Fibroblast of lung (primary cell): ENCODE measurements at regions not wholly inside any gene's neighbourhood (a gene's known extent, or its start where the extent isn't known, plus 50 kb on each side); places are given as distances from the start of the nearest gene placed in this dataset.

Experiments used
- DNase-seq, 2 donors: peaks; one replicate each; pipeline versions ENCODE4 v3.0.0 to v3.0.0-alpha.2; 2010; ENCODE audit warnings: low read depth in 2 of 2
- H2AFZ ChIP-seq: 2 replicates; pipeline ENCODE4 v1.5.1; 2012; ENCODE audit warnings: low read length, control low read depth, inconsistent platforms
- H3K27ac ChIP-seq: 2 replicates; pipeline ENCODE4 v1.5.1; 2011; ENCODE audit warnings: low read length, control low read depth; ENCODE audit not compliant: insufficient read depth
- H3K27me3 ChIP-seq: 2 replicates; pipeline ENCODE4 v1.5.1; 2011; ENCODE audit warnings: mild to moderate bottlenecking, low read length; ENCODE audit not compliant: control insufficient read depth, insufficient read depth
- H3K36me3 ChIP-seq: 2 replicates; pipeline ENCODE4 v1.5.1; 2011; ENCODE audit warnings: low read length; ENCODE audit not compliant: control insufficient read depth, insufficient read depth
- H3K4me1 ChIP-seq: 2 replicates; pipeline ENCODE4 v1.5.1; 2011; ENCODE audit warnings: low read length; ENCODE audit not compliant: control insufficient read depth, insufficient read depth; ENCODE audit errors: extremely low read depth
- H3K4me2 ChIP-seq: 2 replicates; pipeline ENCODE4 v1.5.1; 2011; ENCODE audit warnings: low read length, control low read depth; ENCODE audit not compliant: insufficient read depth; ENCODE audit errors: extremely low read depth
- H3K4me3 ChIP-seq, 4 experiments: fragments of 200-600 bp in 1 of 4; sonication (generic) in 1 of 4; replicated peaks in 1 of 4; 2 replicates each; pipeline ENCODE4 v1.5.1; 2011 to 2016; ENCODE audit warnings: low read length in 4 of 4, low read depth in 3 of 4, mild to moderate bottlenecking in 3 of 4, control low read depth in 2 of 4, inconsistent platforms in 1 of 4, mixed read lengths in 1 of 4; ENCODE audit not compliant: insufficient read depth in 1 of 4; ENCODE audit errors: control extremely low read depth in 1 of 4
- H3K79me2 ChIP-seq: 2 replicates; pipeline ENCODE4 v1.5.1; 2012; ENCODE audit warnings: mild to moderate bottlenecking, low read length, inconsistent platforms; ENCODE audit not compliant: control insufficient read depth, insufficient read depth
- H3K9ac ChIP-seq: 2 replicates; pipeline ENCODE4 v1.5.1; 2011; ENCODE audit warnings: mild to moderate bottlenecking, low read length, control low read depth; ENCODE audit not compliant: insufficient read depth
- H3K9me3 ChIP-seq: 2 replicates; pipeline ENCODE4 v1.5.1; 2012; ENCODE audit warnings: low read depth, low read length; ENCODE audit not compliant: control insufficient read depth, insufficient read depth
- H4K20me1 ChIP-seq: 2 replicates; pipeline ENCODE4 v1.5.1; 2011; ENCODE audit warnings: low read length; ENCODE audit not compliant: control insufficient read depth, insufficient read depth; ENCODE audit errors: extremely low read depth
- EZH2 ChIP-seq: IDR thresholded peaks from 2 replicates; pipeline ENCODE4 v1.5.1; 2012; ENCODE audit warnings: low read length, control low read depth, mild to moderate bottlenecking; ENCODE audit errors: missing control alignments
- TF ChIP-seq, protein P1 (sequence below), 2 donors: IDR thresholded peaks in 1 of 2; conservative IDR thresholded peaks in 1 of 2; 1 replicate in 1 of 2; 2 replicates in 1 of 2; pipeline ENCODE4 v1.5.1; 2011 to 2012; ENCODE audit warnings: low read length in 2 of 2, control low read depth in 1 of 2, inconsistent platforms in 1 of 2, low read depth in 1 of 2, mild to moderate bottlenecking in 1 of 2

DNA sequence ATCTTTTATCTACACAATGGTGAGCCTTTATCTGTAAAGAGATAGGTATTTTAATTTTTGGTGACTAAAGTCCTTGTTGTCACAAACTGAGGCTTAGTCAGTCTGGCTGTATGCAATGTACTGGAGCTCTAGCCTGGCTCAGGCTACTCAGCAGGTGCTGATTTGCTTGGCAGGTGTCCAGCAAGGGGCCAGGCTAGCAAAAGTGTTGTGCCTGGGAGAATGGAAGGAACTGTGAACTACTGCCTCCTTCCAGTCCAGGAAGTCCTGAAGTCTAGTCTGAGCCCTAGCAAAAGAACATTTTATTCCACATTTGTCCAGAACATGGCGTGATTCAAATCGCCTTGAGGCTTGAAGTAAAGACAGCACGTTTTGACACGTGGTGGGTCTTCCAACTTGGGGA lies 260.5 kb downstream of the CCDC85A start:
- H3K79me2 ChIP-seq, result no peaks in the 10 kb centered on the region
- H3K27ac ChIP-seq, result no peak overlapping the region
- H4K20me1 ChIP-seq, result no peaks in the 10 kb centered on the region
- no peak for TF ChIP-seq EZH2
- TF ChIP-seq, protein P1, sequence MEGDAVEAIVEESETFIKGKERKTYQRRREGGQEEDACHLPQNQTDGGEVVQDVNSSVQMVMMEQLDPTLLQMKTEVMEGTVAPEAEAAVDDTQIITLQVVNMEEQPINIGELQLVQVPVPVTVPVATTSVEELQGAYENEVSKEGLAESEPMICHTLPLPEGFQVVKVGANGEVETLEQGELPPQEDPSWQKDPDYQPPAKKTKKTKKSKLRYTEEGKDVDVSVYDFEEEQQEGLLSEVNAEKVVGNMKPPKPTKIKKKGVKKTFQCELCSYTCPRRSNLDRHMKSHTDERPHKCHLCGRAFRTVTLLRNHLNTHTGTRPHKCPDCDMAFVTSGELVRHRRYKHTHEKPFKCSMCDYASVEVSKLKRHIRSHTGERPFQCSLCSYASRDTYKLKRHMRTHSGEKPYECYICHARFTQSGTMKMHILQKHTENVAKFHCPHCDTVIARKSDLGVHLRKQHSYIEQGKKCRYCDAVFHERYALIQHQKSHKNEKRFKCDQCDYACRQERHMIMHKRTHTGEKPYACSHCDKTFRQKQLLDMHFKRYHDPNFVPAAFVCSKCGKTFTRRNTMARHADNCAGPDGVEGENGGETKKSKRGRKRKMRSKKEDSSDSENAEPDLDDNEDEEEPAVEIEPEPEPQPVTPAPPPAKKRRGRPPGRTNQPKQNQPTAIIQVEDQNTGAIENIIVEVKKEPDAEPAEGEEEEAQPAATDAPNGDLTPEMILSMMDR (conservative IDR thresholded peaks at IDR 0.05 in 1 of 2, IDR thresholded peaks at IDR 0.05 in 1 of 2; ENCODE audit: low read depth in 1 of 2, low read length in 2 of 2), result no peak
- H3K4me3 ChIP-seq, result no peak overlapping the region
- no peak overlapping the region for H3K4me2 ChIP-seq
- H3K9me3 ChIP-seq, result no peaks in the 10 kb centered on the region
- H3K36me3 ChIP-seq, result no peaks in the 10 kb centered on the region
- H2AFZ ChIP-seq, result no peak overlapping the region
- no peaks in the 10 kb centered on the region for H3K27me3 ChIP-seq
- no peak overlapping the region for H3K9ac ChIP-seq
- no peaks in the 10 kb centered on the region for H3K4me1 ChIP-seq
- no peak for DNase-seq

DNA sequence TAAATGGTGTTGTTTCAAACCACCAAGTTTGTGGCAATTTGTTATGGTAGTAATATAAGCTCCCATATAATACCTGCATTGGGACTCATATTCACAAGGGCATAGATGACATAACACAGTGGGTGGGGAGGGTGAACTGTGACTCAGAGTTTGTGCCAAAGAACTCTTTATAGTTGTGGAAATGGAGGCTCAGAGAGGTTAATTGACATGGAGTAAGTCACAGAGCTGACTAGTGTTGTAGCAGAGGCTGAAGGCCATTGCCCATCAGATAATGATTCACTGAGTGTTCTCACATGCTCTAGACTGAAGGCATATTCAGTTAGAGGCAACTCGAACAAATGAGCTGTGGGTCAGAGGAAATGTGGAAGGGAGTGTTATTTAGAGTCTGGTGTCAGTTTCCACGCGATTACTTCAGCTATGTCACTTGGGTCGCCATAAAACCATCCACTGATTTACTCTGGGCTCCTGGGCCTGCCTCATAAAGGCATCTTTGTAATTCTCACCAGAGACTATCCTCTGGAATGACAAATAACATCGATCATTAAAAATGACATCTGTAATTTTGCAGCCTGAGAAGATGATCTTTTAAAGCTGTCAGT lies 264.7 kb downstream of the CCDC85A start:
- Histone ChIP-seq H3K36me3 (no peaks in the 10 kb centered on the region), H3K27ac (no peak overlapping the region), H3K9me3 (no peaks in the 10 kb centered on the region), H3K27me3 (no peaks in the 10 kb centered on the region), H2AFZ (no peak overlapping the region), H3K79me2 (no peaks in the 10 kb centered on the region), H4K20me1 (no peaks in the 10 kb centered on the region), H3K4me3 (no peak overlapping the region), H3K9ac (no peak overlapping the region), H3K4me2 (no peak overlapping the region), H3K4me1 (no peaks in the 10 kb centered on the region)
- TF ChIP-seq EZH2, result no peak
- TF ChIP-seq, protein P1 (conservative IDR thresholded peaks at IDR 0.05 in 1 of 2, IDR thresholded peaks at IDR 0.05 in 1 of 2; ENCODE audit: low read depth in 1 of 2, low read length in 2 of 2), result no peak
- peak in 1 of 2 donors; percentile 32 for DNase-seq

DNA sequence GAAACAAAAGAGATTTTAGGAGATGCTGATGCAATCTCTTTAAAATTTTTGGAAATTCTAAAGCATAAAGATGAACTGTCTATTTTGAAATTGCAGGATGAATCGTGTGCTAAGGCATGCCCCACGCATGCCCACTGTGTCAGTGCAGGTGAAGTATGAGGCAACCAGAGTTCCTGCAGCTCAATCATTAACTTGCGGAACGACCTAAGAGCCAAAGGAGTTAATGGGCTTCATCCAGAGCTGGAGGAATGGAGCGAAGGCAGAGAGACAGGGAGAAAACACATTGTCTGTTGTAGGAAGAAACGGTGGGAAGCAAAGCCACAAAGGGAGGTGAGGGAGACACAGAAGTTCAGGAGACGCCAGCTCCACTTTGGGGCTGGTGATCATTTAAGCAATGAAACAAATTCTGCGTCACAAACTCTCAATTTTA lies 265.2 kb downstream of the CCDC85A start:
- H3K27me3 ChIP-seq, result no peaks in the 10 kb centered on the region
- no peak overlapping the region for H3K27ac ChIP-seq
- no peaks in the 10 kb centered on the region for H3K4me1 ChIP-seq
- H3K79me2 ChIP-seq, result no peaks in the 10 kb centered on the region
- H3K9ac ChIP-seq, result no peak overlapping the region
- H3K36me3 ChIP-seq, result no peaks in the 10 kb centered on the region
- no peaks in the 10 kb centered on the region for H3K9me3 ChIP-seq
- no peak overlapping the region for H3K4me3 ChIP-seq
- no peak overlapping the region for H3K4me2 ChIP-seq
- H4K20me1 ChIP-seq, result no peaks in the 10 kb centered on the region
- H2AFZ ChIP-seq, result no peak overlapping the region
- peak in 1 of 2 donors; percentile 26 for DNase-seq
- no peak for TF ChIP-seq EZH2
- TF ChIP-seq, protein P1 (conservative IDR thresholded peaks at IDR 0.05 in 1 of 2, IDR thresholded peaks at IDR 0.05 in 1 of 2; ENCODE audit: low read depth in 1 of 2, low read length in 2 of 2), result no peak
